Gastrocnemius medialis (tissue), 4 donors: ENCODE measurements at regions not wholly inside any gene's neighbourhood (a gene's known extent, or its start where the extent isn't known, plus 50 kb on each side); places are given as distances from the start of the nearest gene placed in this dataset.
A peak's percentile ranks its signal among the peaks of the same experiment; 100 is the strongest.

Experiments used
- ATAC-seq, 2 donors: fragments of 150-250 bp; one replicate each; pipeline ENCODE4 v1.9.1; 2016
- DNase-seq, 2 donors: peaks; one replicate each; pipeline ENCODE4 v3.0.0-alpha.2; 2019
- H3K27ac ChIP-seq, 4 donors: fragments of 200-600 bp; sonication (generic); 1 replicate in 1 of 4; 2 replicates in 3 of 4; pipeline ENCODE4 v1.5.1; 2016 to 2018; ENCODE audit warnings: mild to moderate bottlenecking in 2 of 4, moderate library complexity in 1 of 4
- H3K27me3 ChIP-seq, 3 donors: fragments of 200-600 bp; sonication (generic) in 2 of 3; 1 replicate in 1 of 3; 2 replicates in 2 of 3; pipeline versions ENCODE4 v1.5.1 to v1.6.0; 2016 to 2019; ENCODE audit warnings: mild to moderate bottlenecking in 1 of 3, moderate library complexity in 1 of 3
- H3K36me3 ChIP-seq, 2 donors: fragments of 200-600 bp; sonication (generic) in 1 of 2; one replicate each; pipeline ENCODE4 v1.5.1; 2017 to 2018
- H3K4me1 ChIP-seq, 2 donors: fragments of 200-600 bp; sonication (generic) in 1 of 2; one replicate each; pipeline ENCODE4 v1.5.1; 2016 to 2017; ENCODE audit warnings: mild to moderate bottlenecking in 2 of 2
- H3K4me3 ChIP-seq, 4 donors: fragments of 200-600 bp; sonication (generic) in 3 of 4; 1 replicate in 1 of 4; 2 replicates in 3 of 4; pipeline ENCODE4 v1.5.1; 2016 to 2019; ENCODE audit warnings: mild to moderate bottlenecking in 2 of 4
- H3K9me3 ChIP-seq, 3 donors: fragments of 200-600 bp; sonication (generic) in 2 of 3; 1 replicate in 1 of 3; 2 replicates in 2 of 3; pipeline ENCODE4 v1.5.1; 2016 to 2019
- POLR2A ChIP-seq, 2 donors: fragments of 450-650 bp; IDR thresholded peaks; one replicate each; pipeline ENCODE4 v1.6.1; 2017; ENCODE audit warnings: antibody characterized with exemption in 2 of 2, mild to moderate bottlenecking in 2 of 2, moderate library complexity in 2 of 2
- in situ Hi-C, 4 donors: fragments of 200-750 bp; cut with MboI; loops; one replicate each; pipeline versions ENCODE4 v1.15.0 to v1.8.0; 2017; ENCODE audit warnings: low sequenced_read_pairs in 4 of 4
- intact Hi-C: fragments of 100-400 bp; cut with DNase I; formaldehyde crosslinking; loops from one replicate; pipeline ENCODE4 v1.15.1; 2023; ENCODE audit warnings: low total_unique reads
- TF ChIP-seq, protein P1 (sequence below), 5 experiments: fragments of 450-650 bp in 3 of 5; fragments of 200-600 bp in 2 of 5; sonication (generic) in 2 of 5; IDR thresholded peaks in 4 of 5; conservative IDR thresholded peaks in 1 of 5; 1 replicate in 4 of 5; 2 replicates in 1 of 5; pipeline ENCODE4 v1.5.1; 2016 to 2019; ENCODE audit warnings: antibody characterized with exemption in 5 of 5, mild to moderate bottlenecking in 3 of 5, moderate library complexity in 3 of 5

- H3K4me3 ChIP-seq, result no peak overlapping the region
- in situ Hi-C loops (no loop called here), intact Hi-C loops (no loop called here)
Observed at GRCh38 chr5:112634166-112634565, 103.5 kb upstream of the APC start.

GRCh38 chr5:112634796-112635195, 102.9 kb upstream of the APC start:
- peak overlapping the region in 3 of 4 donors; percentile 27 to 76 (median 47) for H3K27ac ChIP-seq
- TF ChIP-seq, protein P1, sequence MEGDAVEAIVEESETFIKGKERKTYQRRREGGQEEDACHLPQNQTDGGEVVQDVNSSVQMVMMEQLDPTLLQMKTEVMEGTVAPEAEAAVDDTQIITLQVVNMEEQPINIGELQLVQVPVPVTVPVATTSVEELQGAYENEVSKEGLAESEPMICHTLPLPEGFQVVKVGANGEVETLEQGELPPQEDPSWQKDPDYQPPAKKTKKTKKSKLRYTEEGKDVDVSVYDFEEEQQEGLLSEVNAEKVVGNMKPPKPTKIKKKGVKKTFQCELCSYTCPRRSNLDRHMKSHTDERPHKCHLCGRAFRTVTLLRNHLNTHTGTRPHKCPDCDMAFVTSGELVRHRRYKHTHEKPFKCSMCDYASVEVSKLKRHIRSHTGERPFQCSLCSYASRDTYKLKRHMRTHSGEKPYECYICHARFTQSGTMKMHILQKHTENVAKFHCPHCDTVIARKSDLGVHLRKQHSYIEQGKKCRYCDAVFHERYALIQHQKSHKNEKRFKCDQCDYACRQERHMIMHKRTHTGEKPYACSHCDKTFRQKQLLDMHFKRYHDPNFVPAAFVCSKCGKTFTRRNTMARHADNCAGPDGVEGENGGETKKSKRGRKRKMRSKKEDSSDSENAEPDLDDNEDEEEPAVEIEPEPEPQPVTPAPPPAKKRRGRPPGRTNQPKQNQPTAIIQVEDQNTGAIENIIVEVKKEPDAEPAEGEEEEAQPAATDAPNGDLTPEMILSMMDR (IDR thresholded peaks at IDR 0.05 in 4 of 5, conservative IDR thresholded peaks at IDR 0.05 in 1 of 5), result no peak
- TF ChIP-seq POLR2A (IDR thresholded peaks at IDR 0.05), result no peak
- peak; percentile 54 to 88 for ATAC-seq

More at GRCh38 chr5:112634166-112634565, 103.5 kb upstream of the APC start:
- peak overlapping the region in 3 of 4 donors; percentile 27 to 76 (median 47) for H3K27ac ChIP-seq
- no peaks in the 10 kb centered on the region for H3K27me3 ChIP-seq
- H3K36me3 ChIP-seq, result no peaks in the 10 kb centered on the region
- TF ChIP-seq, protein P1 (IDR thresholded peaks at IDR 0.05 in 4 of 5, conservative IDR thresholded peaks at IDR 0.05 in 1 of 5), result no peak
- TF ChIP-seq POLR2A (IDR thresholded peaks at IDR 0.05), result no peak
- no peak for DNase-seq
- peaks cover 22 to 35% of the 10 kb centered on the region in 2 donors for H3K4me1 ChIP-seq
- no peaks in the 10 kb centered on the region for H3K9me3 ChIP-seq
- ATAC-seq, result no peak

DNA sequence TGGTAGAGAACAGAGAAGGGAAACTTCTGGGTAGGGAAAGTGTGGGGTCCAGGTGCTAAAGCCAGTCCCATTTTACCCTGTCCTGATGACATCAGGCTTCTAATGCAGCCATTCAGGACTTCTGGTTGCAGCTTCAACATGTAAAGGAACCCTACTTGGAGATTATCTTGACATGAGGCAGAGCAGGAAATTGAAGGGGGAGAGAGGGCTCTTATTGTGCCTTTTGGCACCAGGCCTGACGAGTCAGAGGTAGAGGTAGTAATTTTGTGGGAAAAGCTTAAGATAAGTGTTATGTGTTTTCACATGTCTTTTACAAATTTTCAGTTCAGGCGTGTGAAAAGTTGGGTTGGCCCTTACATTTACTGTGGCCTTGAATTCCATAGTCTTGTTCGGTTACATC, 102.4 kb upstream of the APC start:
- DNase-seq (no peak), ATAC-seq (no peak)
- TF ChIP-seq, protein P1 (IDR thresholded peaks at IDR 0.05 in 4 of 5, conservative IDR thresholded peaks at IDR 0.05 in 1 of 5), result no peak
- TF ChIP-seq POLR2A (IDR thresholded peaks at IDR 0.05), result no peak
- Histone ChIP-seq H3K27ac (peak overlapping the region in 3 of 4 donors; percentile 27 to 76 (median 47)), H3K27me3 (no peaks in the 10 kb centered on the region), H3K4me1 (peaks cover 22 to 35% of the 10 kb centered on the region in 2 donors), H3K4me3 (no peak overlapping the region), H3K9me3 (no peaks in the 10 kb centered on the region), H3K36me3 (no peaks in the 10 kb centered on the region)
- intact Hi-C loops, result no loop called here
- in situ Hi-C loops, result no loop called here

More at GRCh38 chr5:112634796-112635195, 102.9 kb upstream of the APC start:
- Histone ChIP-seq H3K9me3 (no peaks in the 10 kb centered on the region), H3K4me1 (peaks cover 22 to 35% of the 10 kb centered on the region in 2 donors), H3K36me3 (no peaks in the 10 kb centered on the region), H3K4me3 (no peak overlapping the region), H3K27me3 (no peaks in the 10 kb centered on the region)
- DNase-seq, result peak in 1 of 2 donors; percentile 58
- in situ Hi-C loops (no loop called here), intact Hi-C loops (no loop called here)

DNA sequence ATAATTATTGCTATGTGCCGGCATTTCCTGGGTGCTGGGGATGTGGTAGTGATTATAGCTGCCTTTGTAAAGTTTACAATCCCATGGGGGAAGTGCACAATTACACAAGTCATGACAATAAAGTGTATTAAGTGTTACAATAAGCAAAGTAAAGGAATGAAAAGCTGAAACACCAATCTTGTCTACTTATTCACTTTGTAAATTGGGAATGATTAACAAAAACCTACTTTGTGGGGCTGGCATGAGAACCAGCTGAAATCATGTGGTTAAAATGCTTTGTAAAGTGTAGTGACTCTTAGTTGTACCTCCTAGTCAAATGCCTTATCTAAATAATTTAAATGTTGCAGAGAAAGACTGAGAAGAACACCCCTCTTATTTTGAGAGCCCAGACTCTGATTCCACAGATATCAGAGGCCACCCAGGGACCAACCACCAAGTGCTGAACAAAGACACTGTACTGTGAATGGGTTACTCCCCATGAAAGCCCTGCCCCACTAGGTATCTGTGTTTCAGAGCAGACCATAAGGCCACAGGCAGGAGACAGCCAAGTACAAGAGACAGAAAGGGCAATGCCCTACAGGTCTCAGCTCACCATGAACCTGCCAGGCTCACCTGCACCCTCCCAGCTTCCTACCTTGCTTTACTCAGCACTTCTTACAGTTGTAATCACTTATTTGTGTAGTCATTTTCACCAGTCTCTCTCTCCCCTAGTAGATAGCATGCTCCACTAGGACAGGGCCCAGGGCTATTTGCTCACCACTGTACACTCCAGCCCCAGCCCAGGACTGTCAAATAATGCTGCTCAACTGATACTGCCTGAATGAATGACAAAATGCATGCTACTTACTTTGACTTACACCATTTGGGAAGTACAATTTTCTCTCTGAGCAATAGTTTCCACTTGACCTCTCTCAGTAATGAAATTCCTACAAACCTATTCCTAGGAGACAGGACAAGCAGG, 101.6 kb upstream of the APC start:
- peak overlapping the region in 2 of 4 donors; percentile 6 to 76 for H3K27ac ChIP-seq
- ATAC-seq (no peak), DNase-seq (no peak)
- peaks cover 22 to 35% of the 10 kb centered on the region in 2 donors for H3K4me1 ChIP-seq
- intact Hi-C loops, result no loop called here
- H3K9me3 ChIP-seq, result no peaks in the 10 kb centered on the region
- no peaks in the 10 kb centered on the region for H3K36me3 ChIP-seq
- no peak overlapping the region for H3K4me3 ChIP-seq
- in situ Hi-C loops, result no loop called here
- TF ChIP-seq POLR2A (IDR thresholded peaks at IDR 0.05), result no peak
- H3K27me3 ChIP-seq, result no peaks in the 10 kb centered on the region

GRCh38 chr5:112636751-112637150, 100.9 kb upstream of the APC start:
- Histone ChIP-seq H3K36me3 (no peaks in the 10 kb centered on the region), H3K9me3 (no peaks in the 10 kb centered on the region), H3K4me1 (peaks cover 22 to 35% of the 10 kb centered on the region in 2 donors), H3K27ac (peak overlapping the region in 2 of 4 donors; percentile 37 to 76), H3K4me3 (no peak overlapping the region), H3K27me3 (no peaks in the 10 kb centered on the region)
- no peak for TF ChIP-seq POLR2A (IDR thresholded peaks at IDR 0.05)
- TF ChIP-seq, protein P1 (IDR thresholded peaks at IDR 0.05 in 4 of 5, conservative IDR thresholded peaks at IDR 0.05 in 1 of 5), result no peak
- ATAC-seq (no peak), DNase-seq (no peak)
- in situ Hi-C loops (no loop called here), intact Hi-C loops (no loop called here)
